ENCODE measurements at regions not wholly inside any gene's neighbourhood (a gene's known extent, or its start where the extent isn't known, plus 50 kb on each side); places are given as distances from the start of the nearest gene placed in this dataset.

DNA sequence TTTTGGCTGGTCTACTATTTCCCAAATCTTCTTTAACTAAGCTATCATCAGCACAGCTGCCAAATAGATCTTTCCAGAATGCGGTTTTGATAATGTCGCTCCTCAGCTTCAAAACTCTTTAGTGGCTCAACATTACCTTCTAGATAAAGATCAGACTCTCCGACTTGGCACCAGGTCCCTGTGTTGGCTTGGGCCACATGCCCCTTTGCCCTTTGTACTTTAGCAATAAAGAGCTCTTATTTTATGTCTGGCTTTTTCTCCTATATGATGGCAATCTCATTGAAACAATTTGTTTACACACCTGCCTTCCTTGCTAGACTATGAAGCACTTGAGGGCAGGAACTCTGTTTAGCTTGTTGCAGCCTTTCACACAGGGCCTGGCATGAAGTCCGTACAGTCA, 128.9 kb upstream of the GATA6 start:
- TF ChIP-seq POLR2A (IDR thresholded peaks at IDR 0.05) (no peak), CTCF (IDR thresholded peaks at IDR 0.05) (no peak)
